GM19467 (cell line): ENCODE measurements at regions not wholly inside any gene's neighbourhood (a gene's known extent, or its start where the extent isn't known, plus 50 kb on each side); places are given as distances from the start of the nearest gene placed in this dataset.

Experiments
- ATAC-seq: cut with Tn5 transposase; IDR thresholded peaks from one replicate; pipeline ENCODE4 v1.9.1; 2021; ENCODE audit warnings: mild to moderate bottlenecking, moderate library complexity; ENCODE audit not compliant: unreplicated experiment

GRCh38 chr10:81008726-81009125 lies 471.0 kb downstream of the SH2D4B start:
- no peak for ATAC-seq

- ATAC-seq: no peak
These were observed 471.6 kb downstream of the SH2D4B start for GRCh38 chr10:81009296-81009695.

- no peak for ATAC-seq
These were observed 476.1 kb downstream of the SH2D4B start for GRCh38 chr10:81013771-81014170.

GRCh38 chr10:81019029-81019890 lies 481.6 kb downstream of the SH2D4B start:
- peak; percentile 93 for ATAC-seq

GRCh38 chr10:81021428-81022129 lies 483.9 kb downstream of the SH2D4B start:
- ATAC-seq: no peak

- ATAC-seq: no peak
These were observed 488.9 kb downstream of the SH2D4B start for GRCh38 chr10:81026591-81026990.

GRCh38 chr10:81027223-81027622 lies 489.5 kb downstream of the SH2D4B start:
- ATAC-seq: no peak

- no peak for ATAC-seq
These were observed 490.0 kb downstream of the SH2D4B start for GRCh38 chr10:81027706-81028105.

- peak; percentile 54 for ATAC-seq
These were observed 494.1 kb downstream of the SH2D4B start for GRCh38 chr10:81031774-81032173.

- no peak for ATAC-seq
These were observed 496.7 kb downstream of the SH2D4B start for GRCh38 chr10:81034383-81034782.

GRCh38 chr10:81036257-81036656 lies 498.6 kb downstream of the SH2D4B start:
- ATAC-seq: peak; percentile 87

- no peak for ATAC-seq
These were observed 502.3 kb downstream of the SH2D4B start for GRCh38 chr10:81040031-81040430.

- ATAC-seq: no peak
These were observed 503.2 kb downstream of the SH2D4B start for GRCh38 chr10:81040940-81041339.

- ATAC-seq: no peak
These were observed 504.9 kb downstream of the SH2D4B start for GRCh38 chr10:81042647-81043046.

GRCh38 chr10:81065474-81065873 lies 527.8 kb downstream of the SH2D4B start:
- ATAC-seq: no peak

GRCh38 chr10:81068460-81068859 lies 530.8 kb downstream of the SH2D4B start:
- no peak for ATAC-seq

GRCh38 chr10:81071087-81071796 lies 533.5 kb downstream of the SH2D4B start:
- ATAC-seq: no peak

- ATAC-seq: no peak
These were observed 535.5 kb downstream of the SH2D4B start for GRCh38 chr10:81073155-81073554.

GRCh38 chr10:81081887-81082620 lies 544.4 kb downstream of the SH2D4B start:
- ATAC-seq: no peak

GRCh38 chr10:81082621-81083376 lies 545.1 kb downstream of the SH2D4B start:
- no peak for ATAC-seq
